DMS 273 (cell line): ENCODE measurements at regions not wholly inside any gene's neighbourhood (a gene's known extent, or its start where the extent isn't known, plus 50 kb on each side); places are given as distances from the start of the nearest gene placed in this dataset.
"Not testable (repeated sequence)": the region's sequence is repeated elsewhere in the genome, so short reads cannot be mapped to it uniquely, and the experiment has no call there.

ENCODE experiments used
- DNase-seq: peaks from one replicate; lab custom pipeline; 2025; ENCODE audit not compliant: unreplicated experiment; lab: John Stamatoyannopoulos, UW

GRCh38 chr10:106304056-106304455, 860.5 kb downstream of the SORCS1 start:
- no peak for DNase-seq

GRCh38 chr10:106302961-106303360, 861.5 kb downstream of the SORCS1 start:
- no peak for DNase-seq

GRCh38 chr10:106301146-106301545, 863.4 kb downstream of the SORCS1 start:
- DNase-seq = no peak

GRCh38 chr10:106296750-106297392, 867.6 kb downstream of the SORCS1 start:
- no peak for DNase-seq

GRCh38 chr10:106284802-106285587, 879.5 kb downstream of the SORCS1 start:
- DNase-seq = no peak

- no peak for DNase-seq
Observed at GRCh38 chr10:106280896-106281460, 883.5 kb downstream of the SORCS1 start.

GRCh38 chr10:106278383-106278782, 886.1 kb downstream of the SORCS1 start:
- no peak for DNase-seq

GRCh38 chr10:106271237-106271636, 893.3 kb downstream of the SORCS1 start:
- no peak for DNase-seq

GRCh38 chr10:106268000-106268399, 896.5 kb downstream of the SORCS1 start:
- no peak for DNase-seq

- DNase-seq = no peak
Observed at GRCh38 chr10:106267591-106267990, 896.9 kb downstream of the SORCS1 start.

GRCh38 chr10:106257432-106257831, 907.1 kb downstream of the SORCS1 start:
- not testable (repeated sequence) for DNase-seq

GRCh38 chr10:106255111-106255678, 909.3 kb downstream of the SORCS1 start:
- no peak for DNase-seq

- no peak for DNase-seq
Observed at GRCh38 chr10:106254071-106254470, 910.4 kb downstream of the SORCS1 start.

GRCh38 chr10:106252541-106252940, 912.0 kb downstream of the SORCS1 start:
- no peak for DNase-seq

GRCh38 chr10:106251573-106251972, 912.9 kb downstream of the SORCS1 start:
- DNase-seq = no peak

GRCh38 chr10:106242301-106242700, 922.2 kb downstream of the SORCS1 start:
- no peak for DNase-seq

GRCh38 chr10:106226828-106227227, 937.7 kb downstream of the SORCS1 start:
- no peak for DNase-seq

GRCh38 chr10:106226142-106226541, 938.4 kb downstream of the SORCS1 start:
- no peak for DNase-seq

GRCh38 chr10:106224676-106225075, 939.8 kb downstream of the SORCS1 start:
- DNase-seq = no peak

- DNase-seq = no peak
Observed at GRCh38 chr10:106217627-106218026, 946.9 kb downstream of the SORCS1 start.

- DNase-seq = no peak
Observed at GRCh38 chr10:106216085-106216484, 948.4 kb downstream of the SORCS1 start.

GRCh38 chr10:106214243-106214642, 950.3 kb downstream of the SORCS1 start:
- DNase-seq = no peak
